ENCODE measurements at regions not wholly inside any gene's neighbourhood (a gene's known extent, or its start where the extent isn't known, plus 50 kb on each side); places are given as distances from the start of the nearest gene placed in this dataset.

GRCh38 chr12:126038434-126038833 is 973.2 kb downstream of the AACS start:
- no peak for TF ChIP-seq MAX (IDR thresholded peaks at IDR 0.05)
- TF ChIP-seq YY1 (IDR thresholded peaks at IDR 0.05; ENCODE audit: low read depth): no peak
- TF ChIP-seq TAF1 (IDR thresholded peaks at IDR 0.05; ENCODE audit: low read depth): no peak
- TF ChIP-seq REST (IDR thresholded peaks at IDR 0.05; ENCODE audit: low read depth): no peak
- no peak for TF ChIP-seq TCF12 (IDR thresholded peaks at IDR 0.05; ENCODE audit: low read depth)
- no peak for TF ChIP-seq EP300 (IDR thresholded peaks at IDR 0.05; ENCODE audit: borderline replicate concordance)
- no peak for TF ChIP-seq USF1 (IDR thresholded peaks at IDR 0.05)
- no peak for TF ChIP-seq RAD21 (IDR thresholded peaks at IDR 0.05; ENCODE audit: low read depth)
- TF ChIP-seq CEBPB (IDR thresholded peaks at IDR 0.05): no peak
- no peak for TF ChIP-seq EGR1 (IDR thresholded peaks at IDR 0.05)
- no peak for TF ChIP-seq TEAD4 (IDR thresholded peaks at IDR 0.05)
- TF ChIP-seq CREB1 (IDR thresholded peaks at IDR 0.05; ENCODE audit: low read depth): no peak
- TF ChIP-seq FOXM1 (IDR thresholded peaks at IDR 0.05; ENCODE audit: borderline replicate concordance, low read depth): no peak
- TF ChIP-seq NFIC (IDR thresholded peaks at IDR 0.05): no peak
